IMR-90 (cell line): ENCODE measurements at regions not wholly inside any gene's neighbourhood (a gene's known extent, or its start where the extent isn't known, plus 50 kb on each side); places are given as distances from the start of the nearest gene placed in this dataset.

ENCODE experiments used
- ATAC-seq: fragments of 200-7000 bp; cut with Tn5 transposase; 2 replicates; pipeline ENCODE4 v1.9.1; 2020; ENCODE audit warnings: low read depth, mild to moderate bottlenecking, moderate library complexity
- BruUV-seq: library from RNA; stranded (reverse); fragments of 400-500 nt; replicated peaks from 2 replicates; lab custom pipeline; 2021; lab: Mats Ljungman, UMichigan
- CTCF ChIA-PET: fragments of 300-600 bp; formaldehyde crosslinking; extraction: SDS; loops from one replicate; lab custom pipeline; 2021; ENCODE audit warnings: antibody characterized with exemption; lab: Yijun Ruan, JAX
- POLR2A ChIA-PET: fragments of 300-600 bp; sonication (Branson Sonifier 250); formaldehyde crosslinking; loops from one replicate; lab custom pipeline; 2022; ENCODE audit warnings: antibody characterized with exemption; ENCODE audit not compliant: unreplicated experiment; lab: Charles Lee
- DNase-seq: peaks from one replicate; pipeline ENCODE4 v3.0.0; 2013
- H2AFZ ChIP-seq: replicated peaks from 2 replicates; pipeline ENCODE3; 2013; ENCODE audit warnings: low read length, mild to moderate bottlenecking; ENCODE audit not compliant: poor library complexity
- H2AK5ac ChIP-seq: 2 replicates; pipeline ENCODE4 v1.6.1; 2013; ENCODE audit warnings: low read depth, low read length, inconsistent platforms
- H2AK9ac ChIP-seq: replicated peaks from 2 replicates; pipeline ENCODE3; 2013; ENCODE audit warnings: mild to moderate bottlenecking, low read depth, low read length, moderate library complexity; ENCODE audit not compliant: poor library complexity
- H2BK120ac ChIP-seq: 2 replicates; pipeline ENCODE4 v1.6.1; 2013; ENCODE audit warnings: low read depth, low read length, inconsistent platforms
- H2BK15ac ChIP-seq: 3 replicates; pipeline ENCODE4 v1.6.1; 2013; ENCODE audit warnings: low read depth, low read length, inconsistent platforms
- H2BK20ac ChIP-seq: 2 replicates; pipeline ENCODE4 v1.6.1; 2013; ENCODE audit warnings: low read depth, mild to moderate bottlenecking, inconsistent platforms, low read length, moderate library complexity
- H2BK5ac ChIP-seq: 2 replicates; pipeline ENCODE4 v1.6.1; 2013; ENCODE audit warnings: mild to moderate bottlenecking, low read depth, low read length, inconsistent platforms; ENCODE audit not compliant: poor library complexity, severe bottlenecking
- H3K14ac ChIP-seq: replicated peaks from 2 replicates; pipeline ENCODE4 v1.6.1; 2013; ENCODE audit warnings: low read depth, low read length, inconsistent platforms
- H3K18ac ChIP-seq: 2 replicates; pipeline ENCODE4 v1.6.1; 2013; ENCODE audit warnings: low read depth, low read length, control low read depth
- H3K23ac ChIP-seq: 2 replicates; pipeline ENCODE4 v1.6.1; 2013; ENCODE audit warnings: low read depth, low read length, inconsistent platforms
- H3K27ac ChIP-seq: 2 replicates; pipeline ENCODE4 v1.5.1; 2013; ENCODE audit warnings: mild to moderate bottlenecking, control low read depth, low read length; ENCODE audit not compliant: insufficient read depth
- H3K27me3 ChIP-seq: 2 replicates; pipeline ENCODE4 v1.6.1; 2013; ENCODE audit warnings: low read length; ENCODE audit not compliant: control insufficient read depth, insufficient read depth
- H3K36me3 ChIP-seq: 2 replicates; pipeline ENCODE4 v1.6.1; 2013; ENCODE audit warnings: low read length, mixed read lengths; ENCODE audit not compliant: control insufficient read depth, insufficient read depth
- H3K4ac ChIP-seq: 2 replicates; pipeline ENCODE4 v1.6.1; 2013; ENCODE audit warnings: low read depth, low read length, inconsistent platforms
- H3K4me1 ChIP-seq: 2 replicates; pipeline ENCODE4 v1.6.1; 2013; ENCODE audit warnings: low read length, mixed read lengths; ENCODE audit not compliant: control insufficient read depth, insufficient read depth
- H3K4me2 ChIP-seq: 2 replicates; pipeline ENCODE4 v1.6.1; 2013; ENCODE audit warnings: low read depth, mild to moderate bottlenecking, control low read depth, low read length, moderate library complexity
- H3K4me3 ChIP-seq: 2 replicates; pipeline ENCODE4 v1.5.1; 2013; ENCODE audit warnings: low read depth, mild to moderate bottlenecking, control low read depth, low read length, moderate library complexity; ENCODE audit not compliant: insufficient read depth
- H3K56ac ChIP-seq: 2 replicates; pipeline ENCODE4 v1.6.1; 2013; ENCODE audit warnings: low read length, inconsistent platforms; ENCODE audit not compliant: insufficient read depth; ENCODE audit errors: extremely low read depth
- H3K79me1 ChIP-seq, 2 experiments: 2 replicates each; pipeline ENCODE4 v1.6.1; 2013; ENCODE audit warnings: low read length in 2 of 2, inconsistent platforms in 1 of 2, low read depth in 1 of 2
- H3K9ac ChIP-seq: 2 replicates; pipeline ENCODE4 v1.6.1; 2013; ENCODE audit warnings: low read depth, low read length, control low read depth
- H3K9me1 ChIP-seq: 2 replicates; pipeline ENCODE4 v1.6.1; 2013; ENCODE audit warnings: low read length, inconsistent platforms; ENCODE audit not compliant: insufficient read depth
- H3K9me3 ChIP-seq: 2 replicates; pipeline ENCODE4 v1.6.1; 2013; ENCODE audit warnings: low read length; ENCODE audit not compliant: control insufficient read depth, insufficient read depth
- H4K20me1 ChIP-seq: 2 replicates; pipeline ENCODE4 v1.6.1; 2013; ENCODE audit warnings: low read length, inconsistent platforms; ENCODE audit not compliant: insufficient read depth
- H4K5ac ChIP-seq: 2 replicates; pipeline ENCODE4 v1.6.1; 2013; ENCODE audit warnings: mild to moderate bottlenecking, low read depth, low read length, control low read depth
- H4K8ac ChIP-seq, 2 experiments: 2 replicates each; pipeline ENCODE4 v1.6.1; 2013; ENCODE audit warnings: low read depth in 2 of 2, low read length in 2 of 2, control low read depth in 1 of 2, inconsistent platforms in 1 of 2
- H4K91ac ChIP-seq: 2 replicates; pipeline ENCODE4 v1.6.1; 2013; ENCODE audit warnings: low read depth, low read length, inconsistent platforms; ENCODE audit not compliant: insufficient read depth
- BHLHE40 ChIP-seq: fragments of 150-350 bp; IDR thresholded peaks from 2 replicates; pipeline ENCODE4 v1.6.1; 2016; ENCODE audit warnings: mild to moderate bottlenecking, low read depth, low read length
- CEBPB ChIP-seq: IDR thresholded peaks from 2 replicates; pipeline ENCODE4 v1.6.1; 2012; ENCODE audit warnings: low read depth, low read length, improper control_type of control experiment
- CHD1 ChIP-seq: IDR thresholded peaks from 2 replicates; pipeline ENCODE4 v1.6.1; 2012; ENCODE audit warnings: low read depth, low read length, improper control_type of control experiment
- CTCF ChIP-seq: conservative IDR thresholded peaks from 2 replicates; pipeline ENCODE4 v1.5.1; 2012; ENCODE audit warnings: mild to moderate bottlenecking, low read depth, low read length, improper control_type of control experiment
- ELK1 ChIP-seq: fragments of 150-350 bp; IDR thresholded peaks from 2 replicates; pipeline ENCODE4 v1.6.1; 2016; ENCODE audit warnings: low read depth, mild to moderate bottlenecking, low read length, moderate library complexity, borderline replicate concordance
- FOS ChIP-seq: fragments of 150-350 bp; IDR thresholded peaks from 2 replicates; pipeline ENCODE4 v1.6.1; 2016; ENCODE audit warnings: low read depth, low read length
- MAFK ChIP-seq: IDR thresholded peaks from 2 replicates; pipeline ENCODE4 v1.6.1; 2012; ENCODE audit warnings: low read depth, low read length, improper control_type of control experiment
- MAZ ChIP-seq: IDR thresholded peaks from 2 replicates; pipeline ENCODE4 v1.6.1; 2012; ENCODE audit warnings: low read depth, mild to moderate bottlenecking, low read length, improper control_type of control experiment, moderate library complexity, borderline replicate concordance
- MXI1 ChIP-seq: IDR thresholded peaks from 2 replicates; pipeline ENCODE4 v1.6.1; 2012; ENCODE audit warnings: low read depth, mild to moderate bottlenecking, low read length, moderate library complexity, borderline replicate concordance
- NFE2L2 ChIP-seq: fragments of 150-350 bp; IDR thresholded peaks from 2 replicates; pipeline ENCODE4 v1.6.1; 2016; ENCODE audit warnings: low read depth, mild to moderate bottlenecking, low read length
- POLR2A ChIP-seq: IDR thresholded peaks from 2 replicates; pipeline ENCODE4 v1.6.1; 2012; ENCODE audit warnings: mild to moderate bottlenecking, low read depth, low read length
- RAD21 ChIP-seq: IDR thresholded peaks from 2 replicates; pipeline ENCODE4 v1.6.1; 2012; ENCODE audit warnings: low read length, improper control_type of control experiment
- RCOR1 ChIP-seq: IDR thresholded peaks from 2 replicates; pipeline ENCODE4 v1.6.1; 2012; ENCODE audit warnings: mild to moderate bottlenecking, low read length, improper control_type of control experiment; ENCODE audit not compliant: insufficient replicate concordance
- RFX5 ChIP-seq: IDR thresholded peaks from 2 replicates; pipeline ENCODE4 v1.8.0; 2012; ENCODE audit warnings: low read depth, mild to moderate bottlenecking, low read length, moderate library complexity
- SMC3 ChIP-seq: fragments of 150-350 bp; IDR thresholded peaks from 2 replicates; pipeline ENCODE4 v1.6.1; 2016; ENCODE audit warnings: low read depth, mild to moderate bottlenecking, antibody characterized with exemption, low read length, moderate library complexity
- USF2 ChIP-seq: fragments of 150-350 bp; IDR thresholded peaks from 2 replicates; pipeline ENCODE4 v1.6.1; 2017; ENCODE audit warnings: mild to moderate bottlenecking, antibody characterized with exemption, low read length, low read depth
- WGBS, 2 experiments: methylation state at CpG; one replicate each; pipeline versions ENCODE4 v1.1.5 to v1.1.7; 2013; ENCODE audit warnings: missing lambda C conversion rate in 2 of 2; ENCODE audit not compliant: insufficient read length in 1 of 2; ENCODE audit errors: extremely low coverage in 2 of 2; 5-methylcytosine and 5-hydroxymethylcytosine counted together
- dilution Hi-C: fragments of 300-500 bp; cut with HindIII; formaldehyde crosslinking; loops from one replicate; pipeline ENCODE4 v1.14.3; 2018; ENCODE audit warnings: low sequenced_read_pairs; ENCODE audit not compliant: unreplicated experiment
- in situ Hi-C: fragments of 300-500 bp; cut with MboI; formaldehyde crosslinking; loops from 3 replicates; pipeline ENCODE4 v1.14.3; 2019; ENCODE audit warnings: low sequenced_read_pairs, inconsistent platforms, mixed read lengths
- intact Hi-C: fragments of 100-400 bp; cut with micrococcal nuclease; formaldehyde crosslinking; loops from 2 replicates; pipeline ENCODE4 v1.10.0; 2022

GRCh38 chr1:201761871-201762270 lies 67.1 kb upstream of the IPO9 start:
- Histone ChIP-seq H3K14ac (no peak overlapping the region), H3K4me3 (no peak overlapping the region), H2BK5ac (peak overlapping the region; percentile 3), H4K8ac (no peak overlapping the region), H4K91ac (no peak overlapping the region), H2BK20ac (no peak overlapping the region), H2BK15ac (no peak overlapping the region), H3K56ac (no peak overlapping the region), H3K18ac (no peak overlapping the region), H3K23ac (0 out of 2 replicates have a peak overlapping the region, but pooled peaks have one; percentile 23), H3K27ac (no peak overlapping the region), H3K79me1 (peaks cover 56 to 98% of the 10 kb centered on the region in 2 experiments), H4K5ac (no peak overlapping the region), H3K4me2 (no peak overlapping the region), H2AFZ (no peak overlapping the region), H2AK5ac (no peak overlapping the region), H3K9me1 (peaks cover 20% of the 10 kb centered on the region), H3K9ac (no peak overlapping the region), H2AK9ac (no peak overlapping the region), H2BK120ac (no peak overlapping the region), H3K36me3 (no peaks in the 10 kb centered on the region), H3K27me3 (no peaks in the 10 kb centered on the region), H3K9me3 (no peaks in the 10 kb centered on the region), H3K4me1 (peaks cover 28% of the 10 kb centered on the region), H3K4ac (no peak overlapping the region), H4K20me1 (peaks cover 74% of the 10 kb centered on the region)
- ChIA-PET CTCF (interaction anchor here (0.6 kb wide), 2 partner anchors 13 to 202 kb away, joined by 5 to 6 read pairs; no protein-coding TSS in a partner anchor), POLR2A (no interaction called here)
- dilution Hi-C loops, result no loop called here
- in situ Hi-C loops, result no loop called here
- intact Hi-C loops, result no loop called here
- ATAC-seq (no peak), DNase-seq (no peak)
- BruUV-seq, result no TSS peak
- TF ChIP-seq USF2 (no peak), RCOR1 (no peak), FOS (no peak), POLR2A (no peak), NFE2L2 (no peak), MAFK (no peak), RFX5 (no peak), SMC3 (no peak), CHD1 (no peak), MXI1 (no peak), CTCF (no peak), ELK1 (no peak), CEBPB (no peak), MAZ (no peak), BHLHE40 (no peak), RAD21 (no peak)
- WGBS, 2 experiments, result no CpG with 5 or more reads among the region's 4 CpGs
